ENCODE measurements at regions not wholly inside any gene's neighbourhood (a gene's known extent, or its start where the extent isn't known, plus 50 kb on each side); places are given as distances from the start of the nearest gene placed in this dataset.

GRCh38 chr6:153392156-153392555 is 261.1 kb upstream of the RGS17 start:
- no peak overlapping the region for H3K9ac ChIP-seq (ENCODE audit: low read depth in 1 of 2, low read length in 2 of 2)
- H3K4me1 ChIP-seq (ENCODE audit: control insufficient read depth in 4 of 4, insufficient read depth in 4 of 4, low read length in 3 of 4), result no peaks in the 10 kb centered on the region
- H3K36me3 ChIP-seq (ENCODE audit: control insufficient read depth in 4 of 4, insufficient read depth in 3 of 4, low read depth in 1 of 4, low read length in 3 of 4), result no peaks in the 10 kb centered on the region
- no peak overlapping the region for H3K27ac ChIP-seq (ENCODE audit: low read depth in 1 of 2, low read length in 2 of 2)
- no peak for DNase-seq (ENCODE audit: low spot score)
- no peak for TF ChIP-seq NR2F2 (IDR thresholded peaks at IDR 0.05)
- TF ChIP-seq, protein P1, sequence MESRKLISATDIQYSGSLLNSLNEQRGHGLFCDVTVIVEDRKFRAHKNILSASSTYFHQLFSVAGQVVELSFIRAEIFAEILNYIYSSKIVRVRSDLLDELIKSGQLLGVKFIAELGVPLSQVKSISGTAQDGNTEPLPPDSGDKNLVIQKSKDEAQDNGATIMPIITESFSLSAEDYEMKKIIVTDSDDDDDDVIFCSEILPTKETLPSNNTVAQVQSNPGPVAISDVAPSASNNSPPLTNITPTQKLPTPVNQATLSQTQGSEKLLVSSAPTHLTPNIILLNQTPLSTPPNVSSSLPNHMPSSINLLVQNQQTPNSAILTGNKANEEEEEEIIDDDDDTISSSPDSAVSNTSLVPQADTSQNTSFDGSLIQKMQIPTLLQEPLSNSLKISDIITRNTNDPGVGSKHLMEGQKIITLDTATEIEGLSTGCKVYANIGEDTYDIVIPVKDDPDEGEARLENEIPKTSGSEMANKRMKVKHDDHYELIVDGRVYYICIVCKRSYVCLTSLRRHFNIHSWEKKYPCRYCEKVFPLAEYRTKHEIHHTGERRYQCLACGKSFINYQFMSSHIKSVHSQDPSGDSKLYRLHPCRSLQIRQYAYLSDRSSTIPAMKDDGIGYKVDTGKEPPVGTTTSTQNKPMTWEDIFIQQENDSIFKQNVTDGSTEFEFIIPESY (IDR thresholded peaks at IDR 0.05), result no peak
- TF ChIP-seq SP1 (IDR thresholded peaks at IDR 0.05), result no peak
- TF ChIP-seq HNF4G (IDR thresholded peaks at IDR 0.05), result no peak
- TF ChIP-seq, protein P2, sequence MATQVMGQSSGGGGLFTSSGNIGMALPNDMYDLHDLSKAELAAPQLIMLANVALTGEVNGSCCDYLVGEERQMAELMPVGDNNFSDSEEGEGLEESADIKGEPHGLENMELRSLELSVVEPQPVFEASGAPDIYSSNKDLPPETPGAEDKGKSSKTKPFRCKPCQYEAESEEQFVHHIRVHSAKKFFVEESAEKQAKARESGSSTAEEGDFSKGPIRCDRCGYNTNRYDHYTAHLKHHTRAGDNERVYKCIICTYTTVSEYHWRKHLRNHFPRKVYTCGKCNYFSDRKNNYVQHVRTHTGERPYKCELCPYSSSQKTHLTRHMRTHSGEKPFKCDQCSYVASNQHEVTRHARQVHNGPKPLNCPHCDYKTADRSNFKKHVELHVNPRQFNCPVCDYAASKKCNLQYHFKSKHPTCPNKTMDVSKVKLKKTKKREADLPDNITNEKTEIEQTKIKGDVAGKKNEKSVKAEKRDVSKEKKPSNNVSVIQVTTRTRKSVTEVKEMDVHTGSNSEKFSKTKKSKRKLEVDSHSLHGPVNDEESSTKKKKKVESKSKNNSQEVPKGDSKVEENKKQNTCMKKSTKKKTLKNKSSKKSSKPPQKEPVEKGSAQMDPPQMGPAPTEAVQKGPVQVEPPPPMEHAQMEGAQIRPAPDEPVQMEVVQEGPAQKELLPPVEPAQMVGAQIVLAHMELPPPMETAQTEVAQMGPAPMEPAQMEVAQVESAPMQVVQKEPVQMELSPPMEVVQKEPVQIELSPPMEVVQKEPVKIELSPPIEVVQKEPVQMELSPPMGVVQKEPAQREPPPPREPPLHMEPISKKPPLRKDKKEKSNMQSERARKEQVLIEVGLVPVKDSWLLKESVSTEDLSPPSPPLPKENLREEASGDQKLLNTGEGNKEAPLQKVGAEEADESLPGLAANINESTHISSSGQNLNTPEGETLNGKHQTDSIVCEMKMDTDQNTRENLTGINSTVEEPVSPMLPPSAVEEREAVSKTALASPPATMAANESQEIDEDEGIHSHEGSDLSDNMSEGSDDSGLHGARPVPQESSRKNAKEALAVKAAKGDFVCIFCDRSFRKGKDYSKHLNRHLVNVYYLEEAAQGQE (IDR thresholded peaks at IDR 0.05), result no peak
- no peak for TF ChIP-seq YY1 (IDR thresholded peaks at IDR 0.05)
- TF ChIP-seq TAF1 (conservative IDR thresholded peaks at IDR 0.05), result no peak
- no peak for TF ChIP-seq RXRA (IDR thresholded peaks at IDR 0.05)
- no peak for TF ChIP-seq EGR1 (IDR thresholded peaks at IDR 0.05; ENCODE audit: low read depth in 2 of 2)
- no peak overlapping the region for H3K4me3 ChIP-seq (ENCODE audit: low read depth in 1 of 3, low read length in 3 of 3)
- 71% methylated on average over 4 of the region's 4 CpGs for WGBS
- no peaks in the 10 kb centered on the region for H3K9me3 ChIP-seq (ENCODE audit: control insufficient read depth in 4 of 4, low read length in 3 of 4)
- no peaks in the 10 kb centered on the region for H3K27me3 ChIP-seq (ENCODE audit: control insufficient read depth in 4 of 4, insufficient read depth in 4 of 4, low read length in 3 of 4)

GRCh38 chr6:153373869-153374268 is 242.8 kb upstream of the RGS17 start:
- TF ChIP-seq YY1 (IDR thresholded peaks at IDR 0.05) (no peak), GABPA (IDR thresholded peaks at IDR 0.05 in 1 of 2, conservative IDR thresholded peaks at IDR 0.05 in 1 of 2) (no peak), JUND (IDR thresholded peaks at IDR 0.05) (no peak), FOXA2 (IDR thresholded peaks at IDR 0.05) (no peak), RXRA (IDR thresholded peaks at IDR 0.05) (no peak), RAD21 (IDR thresholded peaks at IDR 0.05) (no peak), EGR1 (IDR thresholded peaks at IDR 0.05; ENCODE audit: low read depth in 2 of 2) (no peak), TAF1 (conservative IDR thresholded peaks at IDR 0.05) (no peak), HNF4G (IDR thresholded peaks at IDR 0.05) (no peak), SP1 (IDR thresholded peaks at IDR 0.05) (no peak), HNF4A (conservative IDR thresholded peaks at IDR 0.05) (no peak), NR2F2 (IDR thresholded peaks at IDR 0.05) (no peak), FOXA1 (IDR thresholded peaks at IDR 0.05) (no peak)
- TF ChIP-seq, protein P3, sequence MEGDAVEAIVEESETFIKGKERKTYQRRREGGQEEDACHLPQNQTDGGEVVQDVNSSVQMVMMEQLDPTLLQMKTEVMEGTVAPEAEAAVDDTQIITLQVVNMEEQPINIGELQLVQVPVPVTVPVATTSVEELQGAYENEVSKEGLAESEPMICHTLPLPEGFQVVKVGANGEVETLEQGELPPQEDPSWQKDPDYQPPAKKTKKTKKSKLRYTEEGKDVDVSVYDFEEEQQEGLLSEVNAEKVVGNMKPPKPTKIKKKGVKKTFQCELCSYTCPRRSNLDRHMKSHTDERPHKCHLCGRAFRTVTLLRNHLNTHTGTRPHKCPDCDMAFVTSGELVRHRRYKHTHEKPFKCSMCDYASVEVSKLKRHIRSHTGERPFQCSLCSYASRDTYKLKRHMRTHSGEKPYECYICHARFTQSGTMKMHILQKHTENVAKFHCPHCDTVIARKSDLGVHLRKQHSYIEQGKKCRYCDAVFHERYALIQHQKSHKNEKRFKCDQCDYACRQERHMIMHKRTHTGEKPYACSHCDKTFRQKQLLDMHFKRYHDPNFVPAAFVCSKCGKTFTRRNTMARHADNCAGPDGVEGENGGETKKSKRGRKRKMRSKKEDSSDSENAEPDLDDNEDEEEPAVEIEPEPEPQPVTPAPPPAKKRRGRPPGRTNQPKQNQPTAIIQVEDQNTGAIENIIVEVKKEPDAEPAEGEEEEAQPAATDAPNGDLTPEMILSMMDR (IDR thresholded peaks at IDR 0.05; ENCODE audit: low read depth, low read length, missing input control), result no peak
- TF ChIP-seq, protein P4, sequence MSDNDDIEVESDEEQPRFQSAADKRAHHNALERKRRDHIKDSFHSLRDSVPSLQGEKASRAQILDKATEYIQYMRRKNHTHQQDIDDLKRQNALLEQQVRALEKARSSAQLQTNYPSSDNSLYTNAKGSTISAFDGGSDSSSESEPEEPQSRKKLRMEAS (IDR thresholded peaks at IDR 0.05), result no peak
- TF ChIP-seq, protein P1 (IDR thresholded peaks at IDR 0.05), result no peak
- TF ChIP-seq, protein P2 (IDR thresholded peaks at IDR 0.05), result no peak
- TF ChIP-seq, protein P5, sequence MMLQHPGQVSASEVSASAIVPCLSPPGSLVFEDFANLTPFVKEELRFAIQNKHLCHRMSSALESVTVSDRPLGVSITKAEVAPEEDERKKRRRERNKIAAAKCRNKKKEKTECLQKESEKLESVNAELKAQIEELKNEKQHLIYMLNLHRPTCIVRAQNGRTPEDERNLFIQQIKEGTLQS (IDR thresholded peaks at IDR 0.05), result no peak
- no peak for DNase-seq (ENCODE audit: low spot score)
- H3K4me3 ChIP-seq (ENCODE audit: low read depth in 1 of 3, low read length in 3 of 3), result no peak overlapping the region
- no peak overlapping the region for H3K9ac ChIP-seq (ENCODE audit: low read depth in 1 of 2, low read length in 2 of 2)
- no peaks in the 10 kb centered on the region for H3K36me3 ChIP-seq (ENCODE audit: control insufficient read depth in 4 of 4, insufficient read depth in 3 of 4, low read depth in 1 of 4, low read length in 3 of 4)
- no peaks in the 10 kb centered on the region for H3K4me1 ChIP-seq (ENCODE audit: control insufficient read depth in 4 of 4, insufficient read depth in 4 of 4, low read length in 3 of 4)
- 62% methylated on average over 1 of the region's 1 CpG for WGBS
- no peak overlapping the region for H3K27ac ChIP-seq (ENCODE audit: low read depth in 1 of 2, low read length in 2 of 2)
- no peaks in the 10 kb centered on the region for H3K9me3 ChIP-seq (ENCODE audit: control insufficient read depth in 4 of 4, low read length in 3 of 4)
- H3K27me3 ChIP-seq (ENCODE audit: control insufficient read depth in 4 of 4, insufficient read depth in 4 of 4, low read length in 3 of 4), result no peaks in the 10 kb centered on the region
